CD4-positive, alpha-beta T cell (primary cell): ENCODE measurements at regions not wholly inside any gene's neighbourhood (a gene's known extent, or its start where the extent isn't known, plus 50 kb on each side); places are given as distances from the start of the nearest gene placed in this dataset.

ENCODE experiments used
- ATAC-seq: fragments of 200-7000 bp; cut with Tn5 transposase; one replicate; pipeline ENCODE4 v1.10.0; 2022; ENCODE audit warnings: mild to moderate bottlenecking; ENCODE audit not compliant: poor library complexity
- CTCF ChIA-PET: fragments of 350-600 bp; sonication (Branson Sonifier 250); formaldehyde crosslinking; loops from one replicate; lab custom pipeline; 2021; ENCODE audit warnings: antibody characterized with exemption, inconsistent platforms; lab: Charles Lee
- POLR2A ChIA-PET: fragments of 350-600 bp; sonication (Branson Sonifier 250); formaldehyde crosslinking; loops from one replicate; lab custom pipeline; 2021; ENCODE audit warnings: antibody characterized with exemption, inconsistent platforms; lab: Charles Lee
- DNase-seq, 14 experiments: peaks; one replicate each; pipeline ENCODE4 v3.0.0-alpha.2; 2013 to 2020; ENCODE audit warnings: mixed read lengths in 2 of 14
- H3K27ac ChIP-seq, 2 donors: one replicate each; pipeline versions ENCODE4 v1.5.1 to v1.7.0; 2013; ENCODE audit warnings: low read length in 2 of 2, low read depth in 1 of 2, mild to moderate bottlenecking in 1 of 2
- H3K27me3 ChIP-seq, 2 experiments: 1 replicate in 1 of 2; 2 replicates in 1 of 2; pipeline versions ENCODE4 v1.6.1 to v1.7.0; 2013; ENCODE audit warnings: low read length in 2 of 2, control low read depth in 1 of 2, mild to moderate bottlenecking in 1 of 2, moderate library complexity in 1 of 2; ENCODE audit not compliant: insufficient read depth in 2 of 2, control insufficient read depth in 1 of 2
- H3K36me3 ChIP-seq: one replicate; pipeline ENCODE4 v1.6.1; 2013; ENCODE audit warnings: low read length, control low read depth; ENCODE audit not compliant: insufficient read depth
- H3K4me1 ChIP-seq: one replicate; pipeline ENCODE4 v1.6.1; 2013; ENCODE audit warnings: low read length, control low read depth; ENCODE audit not compliant: insufficient read depth
- H3K4me3 ChIP-seq: one replicate; pipeline ENCODE4 v1.5.1; 2013; ENCODE audit warnings: mild to moderate bottlenecking, low read length, moderate library complexity
- H3K9me3 ChIP-seq, 2 experiments: 1 replicate in 1 of 2; 2 replicates in 1 of 2; pipeline versions ENCODE4 v1.6.1 to v1.7.0; 2013; ENCODE audit warnings: low read length in 2 of 2, mild to moderate bottlenecking in 2 of 2, control low read depth in 1 of 2, moderate library complexity in 1 of 2; ENCODE audit not compliant: control insufficient read depth in 1 of 2, insufficient read depth in 1 of 2
- H3K27ac Mint-ChIP-seq: one replicate; pipeline ENCODE4 v1.8.0; 2020; ENCODE audit warnings: mixed read lengths
- H3K27me3 Mint-ChIP-seq: one replicate; pipeline ENCODE4 v1.8.0; 2021; ENCODE audit warnings: mixed read lengths
- H3K36me3 Mint-ChIP-seq: one replicate; pipeline ENCODE4 v1.8.0; 2021; ENCODE audit warnings: low read depth, mixed read lengths
- H3K4me1 Mint-ChIP-seq: one replicate; pipeline ENCODE4 v1.8.0; 2021; ENCODE audit warnings: low read depth, mixed read lengths
- H3K4me3 Mint-ChIP-seq: one replicate; pipeline ENCODE4 v1.8.0; 2020; ENCODE audit warnings: mild to moderate bottlenecking, mixed read lengths
- H3K9me3 Mint-ChIP-seq: one replicate; pipeline ENCODE4 v1.8.0; 2020; ENCODE audit warnings: mixed read lengths
- intact Hi-C, 2 experiments: fragments of 100-400 bp; cut with DNase I in 1 of 2; cut with micrococcal nuclease in 1 of 2; formaldehyde crosslinking; loops; one replicate each; pipeline versions ENCODE4 v1.15.1 to v1.9.0; 2023 to 2025; cut with DNase I, micrococcal nuclease
- TF ChIP-seq, protein P1 (sequence below): fragments of 200-600 bp; IDR thresholded peaks from one replicate; pipeline ENCODE4 v1.8.0; 2022; ENCODE audit warnings: antibody characterized with exemption, mild to moderate bottlenecking

DNA sequence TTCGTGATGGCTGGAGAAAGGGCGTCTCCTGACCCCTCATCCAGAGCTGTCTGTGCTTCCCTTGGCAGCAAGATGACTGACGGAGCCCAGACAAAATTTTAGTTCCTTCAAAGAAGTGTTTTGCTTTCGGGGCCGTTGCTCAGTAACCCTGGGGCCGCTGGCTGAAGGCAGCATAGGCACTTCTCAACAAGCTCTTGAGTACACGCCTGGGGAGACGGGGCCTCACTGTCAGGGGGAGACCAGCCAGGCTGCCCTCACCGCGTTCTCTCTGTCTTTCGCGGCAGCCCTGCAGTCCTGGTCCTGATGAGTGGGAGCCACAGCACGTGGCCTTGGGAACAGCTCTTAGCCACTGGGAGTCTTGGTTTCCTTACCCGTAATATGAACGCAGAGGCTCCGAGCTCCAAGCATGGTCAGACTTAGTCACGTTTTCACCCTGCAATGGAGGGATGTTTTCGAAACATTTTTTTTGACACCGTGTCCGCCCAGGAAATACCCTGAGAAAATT lies 86.0 kb downstream of the IRF8 start:
- Mint-ChIP-seq H3K27ac (no peak overlapping the region), H3K9me3 (no peaks in the 10 kb centered on the region), H3K4me3 (no peak overlapping the region), H3K4me1 (peaks cover 12% of the 10 kb centered on the region), H3K27me3 (peaks cover 21% of the 10 kb centered on the region), H3K36me3 (no peaks in the 10 kb centered on the region)
- H3K4me3 ChIP-seq, result no peak overlapping the region
- no peak overlapping the region for H3K27ac ChIP-seq
- intact Hi-C loops, result no loop called here
- H3K4me1 ChIP-seq, result peaks cover 24% of the 10 kb centered on the region
- TF ChIP-seq, protein P1, sequence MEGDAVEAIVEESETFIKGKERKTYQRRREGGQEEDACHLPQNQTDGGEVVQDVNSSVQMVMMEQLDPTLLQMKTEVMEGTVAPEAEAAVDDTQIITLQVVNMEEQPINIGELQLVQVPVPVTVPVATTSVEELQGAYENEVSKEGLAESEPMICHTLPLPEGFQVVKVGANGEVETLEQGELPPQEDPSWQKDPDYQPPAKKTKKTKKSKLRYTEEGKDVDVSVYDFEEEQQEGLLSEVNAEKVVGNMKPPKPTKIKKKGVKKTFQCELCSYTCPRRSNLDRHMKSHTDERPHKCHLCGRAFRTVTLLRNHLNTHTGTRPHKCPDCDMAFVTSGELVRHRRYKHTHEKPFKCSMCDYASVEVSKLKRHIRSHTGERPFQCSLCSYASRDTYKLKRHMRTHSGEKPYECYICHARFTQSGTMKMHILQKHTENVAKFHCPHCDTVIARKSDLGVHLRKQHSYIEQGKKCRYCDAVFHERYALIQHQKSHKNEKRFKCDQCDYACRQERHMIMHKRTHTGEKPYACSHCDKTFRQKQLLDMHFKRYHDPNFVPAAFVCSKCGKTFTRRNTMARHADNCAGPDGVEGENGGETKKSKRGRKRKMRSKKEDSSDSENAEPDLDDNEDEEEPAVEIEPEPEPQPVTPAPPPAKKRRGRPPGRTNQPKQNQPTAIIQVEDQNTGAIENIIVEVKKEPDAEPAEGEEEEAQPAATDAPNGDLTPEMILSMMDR, result no peak
- ChIA-PET CTCF (interaction anchor here (5.8 kb wide), 1 partner anchor 164 kb away, joined by 53 read pairs; no protein-coding TSS in a partner anchor), POLR2A (no interaction called here)
- no peaks in the 10 kb centered on the region for H3K36me3 ChIP-seq
- DNase-seq (peak in 3 of 14 experiments; percentile 22 to 59 (median 56)), ATAC-seq (no peak)
- no peaks in the 10 kb centered on the region for H3K9me3 ChIP-seq
- peaks cover 0 to 2% of the 10 kb centered on the region in 2 experiments for H3K27me3 ChIP-seq

DNA sequence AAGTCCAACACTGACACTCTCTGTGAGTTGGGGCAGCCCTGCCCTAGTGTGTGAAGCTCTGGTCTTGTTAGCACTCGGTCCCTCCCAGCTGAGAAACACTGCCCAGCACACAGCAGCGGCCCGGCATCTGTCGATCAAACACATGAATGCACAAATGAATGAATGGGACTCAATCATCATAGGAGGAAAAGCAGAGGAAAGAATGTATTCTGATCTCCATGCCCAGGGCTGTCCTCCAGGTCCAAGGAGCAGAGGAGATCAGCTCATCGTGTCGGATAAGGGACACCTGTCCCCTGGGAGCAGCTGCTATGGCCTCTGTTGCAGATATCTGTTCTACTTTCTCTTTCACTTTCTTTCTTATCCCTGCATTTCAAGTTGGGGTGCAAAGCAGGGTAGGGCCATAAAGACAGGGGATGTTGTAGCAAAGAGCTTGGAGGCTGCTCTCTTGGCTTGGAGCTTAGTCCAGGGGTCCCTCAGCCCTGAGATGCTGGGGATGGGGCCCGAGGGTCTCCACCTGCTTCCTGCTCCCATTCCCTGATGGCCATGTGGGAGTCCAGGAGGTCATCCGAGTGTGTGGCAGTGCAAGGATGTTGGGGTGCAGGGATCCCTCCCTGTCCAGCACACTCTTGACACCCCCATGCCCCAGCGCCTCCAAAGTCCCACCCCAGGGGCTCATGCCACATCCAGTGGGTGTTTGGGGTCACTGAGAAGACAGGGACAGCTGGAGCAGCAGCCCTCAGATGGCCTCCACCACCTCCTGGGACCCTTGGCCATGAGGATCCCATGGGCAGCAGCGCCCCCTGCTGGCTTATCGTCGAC lies 88.2 kb downstream of the IRF8 start:
- Histone ChIP-seq H3K9me3 (no peaks in the 10 kb centered on the region), H3K27me3 (peaks cover 0 to 2% of the 10 kb centered on the region in 2 experiments), H3K4me3 (no peak overlapping the region), H3K36me3 (no peaks in the 10 kb centered on the region), H3K27ac (no peak overlapping the region), H3K4me1 (peaks cover 24% of the 10 kb centered on the region)
- intact Hi-C loops, result loop anchor here (1.0 kb wide), 1 partner anchor 166 kb away; no protein-coding TSS in a partner anchor
- ATAC-seq (no peak), DNase-seq (peak in 13 of 14 experiments; percentile 18 to 66 (median 30))
- CTCF ChIA-PET, result interaction anchor here (0.6 to 5.8 kb wide), 4 partner anchors 166 to 1261 kb away, joined by 3 to 53 read pairs (median 10); no protein-coding TSS in a partner anchor
- TF ChIP-seq, protein P1, result peak; percentile 78
- Mint-ChIP-seq H3K4me3 (no peak overlapping the region), H3K36me3 (no peaks in the 10 kb centered on the region), H3K27me3 (peaks cover 22% of the 10 kb centered on the region), H3K4me1 (peaks cover 12% of the 10 kb centered on the region), H3K27ac (no peak overlapping the region), H3K9me3 (no peaks in the 10 kb centered on the region)
- POLR2A ChIA-PET, result interaction anchor here (2.0 kb wide), 1 partner anchor 166 kb away, joined by 8 read pairs; no protein-coding TSS in a partner anchor

DNA sequence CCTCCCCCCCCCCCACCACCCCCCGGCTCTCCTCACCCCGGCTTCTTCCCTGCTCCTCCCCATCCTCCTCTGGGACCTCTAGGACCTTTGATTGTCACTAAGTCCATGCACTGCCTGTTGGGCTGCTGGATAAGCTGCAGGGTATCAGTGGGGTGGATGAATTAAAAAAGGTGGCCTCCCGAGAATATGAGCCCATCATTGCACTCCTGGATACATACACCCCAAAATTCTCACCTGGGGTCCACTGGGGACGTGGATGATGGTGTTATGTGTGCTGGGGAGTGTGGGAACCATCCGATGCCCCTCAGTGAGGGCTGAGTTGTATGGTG lies 88.8 kb downstream of the IRF8 start:
- Mint-ChIP-seq H3K4me3 (no peak overlapping the region), H3K27ac (no peak overlapping the region), H3K4me1 (peaks cover 12% of the 10 kb centered on the region), H3K36me3 (no peaks in the 10 kb centered on the region), H3K9me3 (no peaks in the 10 kb centered on the region), H3K27me3 (peaks cover 22% of the 10 kb centered on the region)
- Histone ChIP-seq H3K9me3 (no peaks in the 10 kb centered on the region), H3K4me1 (peaks cover 24% of the 10 kb centered on the region), H3K36me3 (no peaks in the 10 kb centered on the region), H3K27ac (no peak overlapping the region), H3K27me3 (peaks cover 0 to 2% of the 10 kb centered on the region in 2 experiments), H3K4me3 (no peak overlapping the region)
- CTCF ChIA-PET, result interaction anchor here (1.3 to 5.8 kb wide), 3 partner anchors 28 to 169 kb away, joined by 4 to 53 read pairs (median 10); no protein-coding TSS in a partner anchor
- DNase-seq (no peak), ATAC-seq (peak; percentile 29)
- intact Hi-C loops, result loop anchor here (1.0 kb wide), 1 partner anchor 166 kb away; no protein-coding TSS in a partner anchor
- POLR2A ChIA-PET, result interaction anchor here (2.0 kb wide), 1 partner anchor 166 kb away, joined by 8 read pairs; no protein-coding TSS in a partner anchor
- TF ChIP-seq, protein P1, result peak; percentile 55
